GM12878 (cell line): ENCODE measurements at regions not wholly inside any gene's neighbourhood (a gene's known extent, or its start where the extent isn't known, plus 50 kb on each side); places are given as distances from the start of the nearest gene placed in this dataset.

Experiments used
- ATAC-seq: fragments of 200-7000 bp; cut with Tn5 transposase; 3 replicates; pipeline ENCODE4 v1.9.1; 2020; ENCODE audit warnings: mild to moderate bottlenecking, moderate library complexity
- BruUV-seq: library from RNA; stranded (reverse); fragments of 400-500 nt; replicated peaks from 2 replicates; lab custom pipeline; 2021; lab: Mats Ljungman, UMichigan
- CTCF ChIA-PET: fragments of 300-600 bp; sonication (Branson Sonifier 250); formaldehyde crosslinking; extraction: SDS; loops from one replicate; lab custom pipeline; 2021; ENCODE audit warnings: inconsistent platforms; lab: Yijun Ruan, JAX
- POLR2A ChIA-PET: fragments of 350-600 bp; formaldehyde crosslinking; extraction: SDS; loops from one replicate; lab custom pipeline; 2021; ENCODE audit warnings: inconsistent platforms; lab: Charles Lee
- RAD21 ChIA-PET: fragments of 300-600 bp; sonication (Branson Sonifier 250); formaldehyde crosslinking; loops from one replicate; lab custom pipeline; 2023; ENCODE audit warnings: antibody characterized with exemption; ENCODE audit not compliant: unreplicated experiment; lab: Charles Lee
- SMC1A ChIA-PET: fragments of 300-600 bp; sonication (Branson Sonifier 250); formaldehyde crosslinking; loops from one replicate; lab custom pipeline; 2023; ENCODE audit not compliant: unreplicated experiment, uncharacterized antibody; lab: Charles Lee
- DNase-seq: peaks from one replicate; pipeline ENCODE4 v3.0.0-alpha.2; 2011; ENCODE audit warnings: low read depth, low spot score
- FAIRE-seq: peaks from 3 replicates; lab custom pipeline; 2011; peaks lifted over from hg19 to GRCh38; lab: Jason Lieb, UNC
- H2AFZ ChIP-seq: 2 replicates; pipeline ENCODE4 v1.6.0; 2011; ENCODE audit warnings: low read depth, low read length, control low read depth; ENCODE audit not compliant: control insufficient read depth
- H3K27ac ChIP-seq: 2 replicates; pipeline ENCODE4 v1.5.1; 2011; ENCODE audit warnings: control low read depth; ENCODE audit not compliant: control insufficient read depth, insufficient read depth
- H3K27me3 ChIP-seq, 2 experiments: replicated peaks in 1 of 2; 2 replicates each; pipeline versions ENCODE4 v1.6.0 to v1.6.1; 2011; ENCODE audit warnings: low read length in 1 of 2; ENCODE audit not compliant: control insufficient read depth in 2 of 2, insufficient read depth in 2 of 2
- H3K36me3 ChIP-seq, 2 experiments: 2 replicates each; pipeline ENCODE4 v1.5.1; 2011; ENCODE audit warnings: low read length in 1 of 2; ENCODE audit not compliant: control insufficient read depth in 2 of 2, insufficient read depth in 2 of 2
- H3K4me1 ChIP-seq: 2 replicates; pipeline ENCODE4 v1.6.1; 2011; ENCODE audit warnings: mild to moderate bottlenecking, low read length, moderate library complexity, mixed read lengths; ENCODE audit not compliant: control insufficient read depth, insufficient read depth
- H3K4me2 ChIP-seq: 2 replicates; pipeline ENCODE4 v1.6.0; 2011; ENCODE audit warnings: control low read depth; ENCODE audit not compliant: control insufficient read depth, insufficient read depth
- H3K4me3 ChIP-seq: fragments of 200-600 bp; sonication (generic); 2 replicates; pipeline ENCODE4 v1.5.1; 2016
- H3K79me2 ChIP-seq: 2 replicates; pipeline ENCODE4 v1.6.0; 2011; ENCODE audit warnings: low read length; ENCODE audit not compliant: control insufficient read depth, insufficient read depth
- H3K9ac ChIP-seq: 2 replicates; pipeline ENCODE4 v1.8.0; 2011; ENCODE audit warnings: low read length, control low read depth, mixed read lengths; ENCODE audit not compliant: control insufficient read depth, insufficient read depth
- H3K9me3 ChIP-seq: replicated peaks from 3 replicates; pipeline ENCODE4 v1.5.1; 2011; ENCODE audit warnings: mild to moderate bottlenecking, low read length; ENCODE audit not compliant: control insufficient read depth, insufficient read depth
- H4K20me1 ChIP-seq: 2 replicates; pipeline ENCODE4 v1.6.0; 2011; ENCODE audit not compliant: control insufficient read depth, insufficient read depth
- ASH2L ChIP-seq: fragments of 300-600, 200-600 bp; sonication (generic); IDR thresholded peaks from 2 replicates; pipeline ENCODE4 v1.6.1; 2017; ENCODE audit warnings: low read depth, mild to moderate bottlenecking, borderline replicate concordance
- CHD2 ChIP-seq: IDR thresholded peaks from 2 replicates; pipeline ENCODE4 v1.6.1; 2011; ENCODE audit warnings: low read depth, low read length, improper control_type of control experiment, borderline replicate concordance
- DPF2 ChIP-seq: fragments of 450-650 bp; IDR thresholded peaks from 2 replicates; pipeline ENCODE4 v1.6.1; 2017; ENCODE audit warnings: mild to moderate bottlenecking
- ESRRA ChIP-seq: IDR thresholded peaks from 2 replicates; pipeline ENCODE4 v1.6.1; 2012; ENCODE audit warnings: mild to moderate bottlenecking, low read length, improper control_type of control experiment
- NBN ChIP-seq: fragments of 450-650 bp; IDR thresholded peaks from 2 replicates; pipeline ENCODE4 v1.6.1; 2016
- NFYA ChIP-seq: IDR thresholded peaks from 2 replicates; pipeline ENCODE4 v1.6.1; 2011; ENCODE audit warnings: low read depth, mild to moderate bottlenecking, low read length, improper control_type of control experiment, borderline replicate concordance
- NR2F1 ChIP-seq: fragments of 450-650 bp; conservative IDR thresholded peaks from 2 replicates; pipeline ENCODE4 v1.6.1; 2017; ENCODE audit warnings: mild to moderate bottlenecking
- REST ChIP-seq: IDR thresholded peaks from 2 replicates; pipeline ENCODE4 v1.6.1; 2012; ENCODE audit warnings: mild to moderate bottlenecking, low read depth, low read length
- TAF1 ChIP-seq: IDR thresholded peaks from 2 replicates; pipeline ENCODE4 v1.6.1; 2011; ENCODE audit warnings: mild to moderate bottlenecking, low read depth, low read length, borderline replicate concordance
- ZNF24 ChIP-seq: fragments of 450-650 bp; IDR thresholded peaks from 2 replicates; pipeline ENCODE4 v1.6.1; 2017; ENCODE audit warnings: antibody characterized with exemption, mild to moderate bottlenecking
- ZNF274 ChIP-seq: IDR thresholded peaks from one replicate; pipeline ENCODE4 v1.8.0; 2011; ENCODE audit not compliant: insufficient read length, insufficient read depth
- WGBS: methylation state at CpG from one replicate; pipeline ENCODE4 v1.1.6; 2016; ENCODE audit warnings: low lambda C conversion rate; ENCODE audit not compliant: insufficient replicate concordance, insufficient coverage; ENCODE audit errors: missing lambda C conversion rate; 5-methylcytosine and 5-hydroxymethylcytosine counted together
- in situ Hi-C: fragments of 300-500 bp; cut with MboI; formaldehyde crosslinking; loops from 9 replicates; pipeline ENCODE4 v1.14.3; 2018; ENCODE audit warnings: mixed read lengths
- intact Hi-C: fragments of 100-400 bp; cut with micrococcal nuclease; formaldehyde crosslinking; loops from one replicate; pipeline ENCODE4 v1.14.2; 2022; ENCODE audit not compliant: unreplicated experiment

DNA sequence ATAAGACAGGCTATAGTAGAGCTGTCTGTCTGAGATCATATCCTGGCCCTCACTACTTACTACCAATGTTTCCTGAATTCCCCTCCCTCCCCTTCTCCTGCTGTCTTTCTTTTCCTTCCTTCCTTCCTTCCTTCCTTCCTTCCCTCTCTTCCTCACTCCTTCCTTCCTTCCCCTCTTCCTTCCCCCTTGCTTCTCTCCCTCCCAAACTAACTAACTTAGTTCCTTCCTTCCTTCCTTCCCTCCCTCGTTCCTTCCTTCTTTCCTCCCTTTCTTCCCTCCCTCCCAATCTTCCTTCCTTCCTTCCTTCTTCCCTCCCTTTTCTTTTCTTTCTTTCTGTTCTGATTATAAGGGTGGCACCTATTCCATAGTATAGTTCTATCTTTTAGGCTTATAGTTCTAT lies 150.0 kb upstream of the GDNF start (continued):
- TF ChIP-seq REST (no peak), TAF1 (no peak), ASH2L (no peak)

- Histone ChIP-seq H3K79me2 (no peaks in the 10 kb centered on the region), H3K4me3 (no peak overlapping the region), H4K20me1 (no peaks in the 10 kb centered on the region), H3K9ac (no peak overlapping the region), H3K4me2 (no peak overlapping the region), H3K4me1 (no peaks in the 10 kb centered on the region), H3K36me3 (no peaks in the 10 kb centered on the region), H2AFZ (no peak overlapping the region), H3K27me3 (no peaks in the 10 kb centered on the region; a peak in 2 of 4 replicates), H3K9me3 (no peaks in the 10 kb centered on the region), H3K27ac (no peak overlapping the region)
- intact Hi-C loops (no loop called here), in situ Hi-C loops (no loop called here)
- ATAC-seq: no peak
- SMC1A ChIA-PET: no interaction called here
- DNase-seq: no peak
- FAIRE-seq: no peak
- BruUV-seq: no TSS peak
- WGBS: 100% methylated on average over 1 of the region's 1 CpG
- RAD21 ChIA-PET: no interaction called here
- TF ChIP-seq ESRRA: no peak
- TF ChIP-seq NFYA: no peak
- TF ChIP-seq NR2F1: no peak
- no peak for TF ChIP-seq ZNF24
- TF ChIP-seq ZNF274: no peak
- no peak for TF ChIP-seq DPF2
- no peak for TF ChIP-seq CHD2
- no peak for TF ChIP-seq NBN
- CTCF ChIA-PET: no interaction called here
- POLR2A ChIA-PET: no interaction called here
Observed at GRCh38 chr5:37988454-37989046, 148.7 kb upstream of the GDNF start.
